Urothelium cell line (cell line): ENCODE measurements at regions not wholly inside any gene's neighbourhood (a gene's known extent, or its start where the extent isn't known, plus 50 kb on each side); places are given as distances from the start of the nearest gene placed in this dataset.

Experiments
- DNase-seq: peaks from one replicate; pipeline ENCODE4 v3.0.0; 2011; ENCODE audit warnings: low spot score, mixed read lengths
- FAIRE-seq: peaks from 2 replicates; lab custom pipeline; 2011; peaks lifted over from hg19 to GRCh38; lab: Jason Lieb, UNC

DNA sequence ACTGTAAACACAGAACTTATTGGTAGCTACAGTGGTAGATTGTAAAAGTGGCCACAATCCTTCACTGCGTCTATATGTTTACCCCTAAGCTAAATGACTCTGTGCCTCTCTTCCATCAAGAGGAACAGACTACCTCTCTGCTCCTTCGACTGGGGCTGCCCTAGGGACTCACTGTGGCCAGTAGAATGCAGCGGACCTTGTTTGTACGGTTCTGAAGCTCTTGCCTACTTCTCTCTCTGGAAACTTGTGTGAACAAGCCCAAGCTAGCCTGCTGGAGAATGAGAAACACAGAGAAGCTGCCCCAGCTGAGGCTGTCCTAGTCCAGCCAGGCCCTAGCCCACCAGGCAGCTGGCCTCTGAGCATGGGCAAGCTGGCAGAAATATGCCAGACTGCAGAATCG, 140.8 kb upstream of the SLC1A4 start:
- no peak for DNase-seq
- no peak for FAIRE-seq

DNA sequence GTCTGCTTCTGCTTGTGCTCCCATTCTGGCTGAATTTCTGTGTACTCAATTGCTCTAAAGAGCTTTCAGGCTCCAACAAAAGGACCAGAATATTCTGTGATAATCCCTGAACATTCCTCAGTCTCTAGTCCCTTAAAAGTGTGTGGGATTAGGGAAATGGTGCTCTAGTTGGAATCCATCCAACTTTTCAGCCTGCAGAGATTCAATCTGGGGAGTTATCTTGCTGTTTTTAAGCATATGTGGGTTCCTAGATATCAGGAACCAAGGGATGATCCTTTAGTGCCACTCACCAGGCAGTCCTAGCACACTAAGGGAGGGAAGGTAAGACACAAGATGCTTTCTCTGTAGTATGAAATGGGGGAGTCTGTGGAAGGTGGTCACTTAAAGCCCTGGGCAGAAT, 140.3 kb upstream of the SLC1A4 start:
- DNase-seq (no peak), FAIRE-seq (no peak)

DNA sequence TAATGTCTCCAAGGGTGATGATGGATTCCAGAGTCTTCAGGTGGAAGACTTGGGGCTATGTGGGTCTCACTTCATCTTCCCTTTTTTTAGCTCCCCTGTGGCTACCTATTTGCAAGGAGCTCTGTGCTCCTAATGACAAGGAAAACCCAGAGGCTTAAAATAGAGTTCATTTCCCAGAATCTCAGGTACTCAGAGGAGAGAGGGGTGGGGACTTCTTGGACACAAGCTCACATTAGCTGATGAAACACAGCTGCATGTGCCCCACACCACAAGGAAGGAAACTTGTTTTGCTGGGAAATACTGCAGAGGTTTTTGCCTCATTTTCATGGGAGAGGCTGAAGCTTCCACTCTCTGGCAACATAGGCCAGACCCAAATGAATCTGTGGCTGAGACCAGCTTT, 138.6 kb upstream of the SLC1A4 start:
- DNase-seq: no peak
- FAIRE-seq: no peak

DNA sequence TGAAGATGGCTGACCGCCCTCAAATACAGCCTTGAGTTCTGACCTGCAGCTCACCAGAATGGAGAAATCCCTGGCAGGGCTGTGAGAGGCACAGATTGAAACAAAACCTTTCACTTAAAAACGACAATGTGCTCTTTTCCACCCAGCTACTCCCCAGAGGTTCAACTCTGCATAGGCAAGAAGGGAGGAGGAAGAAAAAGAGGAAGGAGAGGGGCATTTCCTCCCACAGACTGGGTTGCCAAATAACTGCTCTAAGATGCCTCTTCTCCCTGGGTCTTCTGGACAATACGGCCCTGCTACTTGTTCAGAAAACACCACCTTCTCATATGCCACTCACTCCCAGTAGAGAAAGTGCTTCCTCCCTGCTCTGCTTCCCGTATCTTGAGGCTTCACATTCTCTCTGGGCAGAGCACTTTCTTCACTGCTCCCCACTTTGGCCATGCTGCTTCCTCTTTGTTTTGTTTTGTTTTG, 136.4 kb upstream of the SLC1A4 start:
- DNase-seq: no peak
- no peak for FAIRE-seq

DNA sequence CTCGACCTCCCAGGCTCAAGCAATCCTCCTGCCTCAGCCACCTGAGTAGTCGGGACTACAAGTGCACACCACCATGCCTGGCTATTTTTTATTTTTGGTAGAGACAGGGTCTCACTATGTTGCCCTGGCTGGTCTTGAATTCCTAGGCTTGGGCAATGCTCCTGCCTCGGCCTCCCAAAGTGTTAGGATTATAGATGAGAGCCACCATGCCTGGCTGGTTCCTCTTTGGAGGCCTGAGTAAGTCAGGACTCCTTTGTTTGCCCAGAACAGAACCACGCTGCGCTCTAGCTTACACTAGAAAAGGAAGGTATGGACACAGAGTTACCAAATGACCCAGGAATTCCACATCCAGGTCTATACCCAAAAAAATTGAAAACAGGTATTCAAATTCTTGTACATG, 135.9 kb upstream of the SLC1A4 start:
- DNase-seq (no peak), FAIRE-seq (no peak)

DNA sequence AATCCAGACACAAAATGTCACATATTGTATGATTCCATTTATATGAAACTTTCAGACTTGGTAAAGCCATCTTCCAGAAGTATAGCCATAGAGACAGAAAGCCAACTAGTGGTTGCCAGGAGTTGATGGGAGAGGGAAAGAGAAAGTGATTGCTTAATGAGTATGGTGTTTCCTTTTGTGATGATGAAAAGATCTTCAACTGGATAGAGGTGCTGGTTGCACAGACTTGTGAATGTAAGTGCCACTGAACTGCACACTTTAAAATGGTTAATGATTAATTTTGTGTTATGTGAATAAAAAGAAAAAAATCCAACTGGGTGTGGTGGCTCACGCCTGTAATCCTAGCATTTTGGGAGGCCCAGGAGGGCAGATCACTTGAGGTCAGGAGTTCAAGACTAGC, 135.3 kb upstream of the SLC1A4 start:
- DNase-seq (no peak), FAIRE-seq (no peak)

DNA sequence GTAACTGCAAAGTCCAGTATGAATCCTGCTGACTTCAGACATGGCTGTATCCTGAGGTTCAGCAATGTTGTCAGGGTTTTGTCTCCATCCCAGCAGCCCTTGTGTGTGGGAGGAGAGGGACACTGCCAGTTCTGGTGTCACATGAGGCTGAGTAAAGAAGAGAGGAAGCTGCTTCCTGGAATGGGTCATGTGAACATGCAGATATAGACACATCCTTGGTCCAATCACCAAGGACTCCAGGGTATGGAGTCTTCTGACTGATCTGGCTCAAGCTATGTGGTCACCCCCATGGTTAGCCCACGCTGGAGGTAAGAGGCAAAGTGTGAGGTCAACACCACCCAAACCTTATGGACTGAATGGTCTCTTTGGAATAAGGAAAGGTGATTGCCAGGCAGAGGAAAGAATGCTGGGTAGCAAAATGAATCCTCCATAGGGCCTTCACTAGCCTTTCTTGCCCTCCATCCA, 134.4 kb upstream of the SLC1A4 start:
- FAIRE-seq: no peak
- DNase-seq: no peak

DNA sequence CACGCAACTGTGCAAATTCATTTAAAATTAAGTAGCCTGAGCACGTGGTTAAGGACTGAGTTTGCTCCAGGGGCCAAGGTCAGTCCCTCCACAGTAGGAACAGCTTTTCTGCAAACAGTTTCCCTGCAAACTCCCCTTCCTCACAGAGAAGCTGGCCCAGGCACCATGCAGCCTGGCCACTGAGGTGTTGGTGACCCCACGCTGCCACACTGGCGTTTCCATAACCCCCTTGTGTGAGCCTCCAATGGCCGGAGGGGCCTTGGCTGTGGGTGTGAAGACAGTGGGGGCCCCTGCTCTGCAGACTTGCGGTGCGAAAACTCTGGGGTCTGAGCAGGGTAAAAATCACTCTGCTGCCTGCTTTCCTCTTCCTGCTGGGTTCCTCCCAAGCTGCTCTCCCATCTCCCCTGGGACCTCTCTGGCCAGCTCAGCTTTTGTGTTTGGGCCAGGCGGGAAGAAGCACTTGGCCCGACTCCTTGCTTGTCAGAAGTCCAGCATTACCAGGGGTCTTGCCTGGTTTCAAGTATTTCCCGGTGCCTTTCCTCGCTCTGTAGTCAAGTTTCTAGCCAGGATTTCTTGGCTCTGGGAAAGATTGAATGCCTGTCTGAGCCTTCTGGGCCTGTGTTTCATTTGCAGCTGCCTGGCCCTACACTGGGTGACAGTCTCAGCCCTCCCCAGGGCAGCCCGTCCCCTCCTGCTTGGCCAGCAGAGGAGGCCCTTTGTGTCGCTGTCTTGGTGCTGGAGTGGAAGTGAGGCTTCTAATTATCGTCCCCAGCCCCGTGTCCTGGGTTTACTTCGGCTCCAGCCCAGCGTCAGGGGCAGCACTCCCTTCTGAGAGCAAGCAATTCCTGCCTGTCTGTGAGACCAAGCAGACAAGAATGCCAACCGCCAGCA, 131.4 kb upstream of the SLC1A4 start:
- FAIRE-seq (no peak), DNase-seq (no peak)

DNA sequence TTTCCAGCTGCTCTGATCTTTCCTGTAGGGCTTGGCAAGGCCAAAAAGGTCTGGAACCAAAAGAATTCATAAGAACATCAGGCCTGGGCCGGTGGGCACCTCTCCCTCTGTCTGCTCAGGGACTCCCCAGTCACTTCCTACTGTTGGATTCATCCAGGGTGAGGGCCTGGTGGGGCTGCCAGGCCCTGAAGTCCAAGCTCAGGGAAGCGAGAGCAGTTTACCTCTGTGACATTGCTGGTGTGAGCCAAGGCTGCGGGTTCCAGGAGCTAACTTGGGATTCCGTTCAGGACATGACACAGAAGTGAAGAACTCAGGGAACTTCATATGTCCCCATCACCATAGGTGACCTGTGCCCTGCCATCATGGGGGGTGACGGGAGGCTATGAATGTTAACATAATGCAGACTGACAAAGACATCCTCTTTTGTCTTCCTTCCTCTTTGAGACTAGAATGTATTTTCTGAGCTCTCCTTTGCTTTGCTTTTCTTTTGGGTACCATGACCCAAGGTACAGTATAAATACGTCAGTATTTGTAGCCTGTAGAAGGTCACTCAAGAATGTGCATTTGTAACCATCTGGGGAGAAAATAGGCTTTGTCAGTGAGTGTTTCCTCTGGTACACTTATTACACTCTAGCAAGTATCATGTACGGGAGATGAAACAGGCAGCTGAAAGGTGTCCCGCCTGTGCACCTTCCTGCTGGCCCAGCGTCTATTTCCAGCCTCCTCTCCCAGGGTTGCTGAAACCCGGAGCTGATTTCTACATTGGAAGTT, 130.5 kb upstream of the SLC1A4 start:
- FAIRE-seq (no peak), DNase-seq (no peak)

DNA sequence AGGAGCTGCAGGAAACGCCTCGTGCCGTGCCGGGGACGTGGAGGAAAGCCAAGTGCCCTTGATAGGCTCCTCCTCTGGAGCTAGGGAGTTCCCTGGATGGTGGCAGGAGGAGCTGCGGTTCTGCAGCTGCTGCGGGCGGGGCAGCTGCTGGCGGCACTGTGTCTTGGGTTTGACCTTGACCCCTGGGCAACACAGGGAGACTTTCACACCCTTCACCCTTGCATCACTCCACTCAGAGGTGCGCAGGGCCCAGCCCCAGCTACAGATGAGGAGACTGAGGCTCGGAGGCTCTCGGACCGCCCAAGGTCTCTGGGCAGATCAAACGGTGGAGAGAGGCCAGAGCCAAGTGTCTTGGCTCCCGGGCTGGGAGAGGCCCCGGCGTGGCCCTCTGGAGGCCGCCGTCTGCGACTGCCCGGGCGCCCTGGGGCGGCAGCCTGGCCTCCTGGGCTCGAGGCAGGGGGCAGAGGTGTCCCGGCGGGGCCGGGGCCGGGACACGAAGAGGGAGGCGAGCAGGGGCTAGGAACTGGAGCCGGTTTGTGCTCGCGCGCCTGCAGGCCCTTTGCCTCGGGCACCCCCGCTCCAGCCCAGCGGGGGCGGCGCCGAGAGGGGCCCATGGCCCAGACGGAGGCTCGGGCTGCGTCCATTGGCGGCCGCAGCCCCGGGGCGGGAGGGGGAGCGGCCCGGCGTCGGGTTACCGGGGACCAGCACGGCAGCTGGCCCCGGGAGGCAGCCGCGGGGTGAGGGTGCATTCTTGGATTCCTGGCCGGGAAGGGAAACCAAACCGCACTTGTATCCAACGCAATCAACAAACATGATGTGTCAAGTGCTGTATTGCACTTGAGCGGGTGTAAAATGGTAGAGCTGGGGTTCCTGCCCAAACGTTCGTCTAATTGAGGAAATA, 129.6 kb upstream of the SLC1A4 start:
- DNase-seq (peak; percentile 96), FAIRE-seq (peak; percentile 85)

DNA sequence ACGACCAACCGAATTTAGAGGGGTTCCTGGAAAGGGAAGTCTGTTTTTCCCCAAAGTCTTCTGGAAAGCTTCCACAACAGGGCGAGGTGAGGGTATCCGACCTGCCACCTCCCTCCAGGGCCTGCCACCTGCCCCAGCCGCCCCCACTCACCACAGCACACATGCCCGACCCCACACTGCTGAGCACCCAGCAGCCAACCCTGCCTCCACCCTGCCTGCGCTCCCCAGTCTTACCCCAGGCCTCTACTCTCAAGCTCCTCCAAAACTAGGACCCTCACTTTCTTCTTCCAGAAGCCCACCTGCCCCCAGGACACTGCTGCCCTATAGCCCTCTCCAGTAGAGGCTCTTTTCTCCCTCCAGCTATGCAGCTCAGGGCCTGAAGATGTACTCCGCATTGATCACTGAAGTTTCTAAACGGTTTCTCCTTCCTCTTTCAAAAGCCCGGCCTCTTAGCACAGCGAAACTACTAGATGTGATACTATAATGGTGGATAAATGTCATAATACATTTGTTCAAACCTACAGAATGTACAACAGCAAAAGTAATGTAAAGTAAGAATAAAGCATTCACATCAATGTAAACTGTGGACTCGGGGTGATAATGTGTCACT, 128.8 kb upstream of the SLC1A4 start:
- no peak for DNase-seq
- FAIRE-seq: no peak

DNA sequence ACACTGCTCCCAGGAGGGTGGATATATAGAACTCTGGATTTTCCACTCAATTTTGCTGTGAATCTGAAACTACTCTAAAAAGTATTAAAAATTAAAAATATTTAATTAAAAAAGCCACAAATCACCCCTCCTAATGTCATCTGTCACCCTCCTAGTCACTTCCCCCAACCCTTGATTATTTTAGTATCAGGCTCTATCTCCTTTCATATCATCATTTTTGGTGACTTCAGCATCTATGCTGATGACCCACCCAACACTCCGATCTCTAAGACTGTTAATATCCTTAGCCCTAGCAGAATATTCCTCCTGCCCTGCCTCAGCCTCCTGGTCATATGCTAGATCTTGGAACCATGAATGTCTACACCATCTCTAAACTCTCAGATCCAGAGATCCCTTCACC, 128.3 kb upstream of the SLC1A4 start:
- FAIRE-seq: no peak

DNA sequence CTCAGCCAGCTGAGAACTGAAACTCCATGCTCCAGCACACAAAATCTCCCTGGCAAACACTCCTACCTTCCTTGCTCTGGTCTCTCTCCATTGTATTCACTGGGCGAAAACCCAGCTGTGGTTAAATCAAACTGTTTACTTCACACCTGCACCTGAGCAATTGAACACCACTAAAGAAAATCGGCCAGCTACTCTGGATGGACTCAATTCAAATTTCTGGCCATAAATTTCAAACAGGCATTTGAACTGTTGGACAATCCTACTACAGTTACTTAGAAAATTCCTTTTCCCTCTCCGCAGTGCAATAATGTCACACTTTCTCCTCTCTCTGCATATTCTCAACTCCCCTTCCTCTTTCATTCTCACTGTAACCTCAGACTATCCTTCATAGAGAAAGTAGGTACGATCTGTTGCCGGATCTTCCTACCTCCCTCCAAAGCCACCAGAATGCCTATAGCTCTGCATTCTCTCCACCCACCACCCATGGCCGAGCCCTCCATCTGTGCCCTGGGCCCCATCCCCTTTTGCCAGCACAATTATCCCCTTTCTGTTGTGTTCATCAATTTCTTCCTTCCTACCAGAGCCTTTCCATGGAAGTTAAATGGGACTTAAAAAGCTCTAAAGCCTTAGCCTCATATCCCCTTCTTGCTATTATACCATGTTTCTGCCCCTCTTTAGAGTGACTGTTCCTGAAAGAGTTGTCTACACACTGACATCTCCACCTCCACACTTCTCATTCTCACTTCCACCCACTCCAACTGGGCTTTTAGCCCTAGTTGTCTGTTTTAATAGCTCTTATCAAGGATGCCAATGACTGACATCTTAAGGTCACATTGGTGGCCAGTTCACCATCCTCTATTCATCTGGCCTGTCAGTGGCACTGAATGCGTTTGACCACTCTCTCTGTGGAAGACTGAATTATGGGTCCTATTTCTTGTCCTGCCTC, 127.5 kb upstream of the SLC1A4 start:
- FAIRE-seq: no peak
- no peak for DNase-seq

More for the DNA sequence above, 128.3 kb upstream of the SLC1A4 start:
- DNase-seq: no peak

DNA sequence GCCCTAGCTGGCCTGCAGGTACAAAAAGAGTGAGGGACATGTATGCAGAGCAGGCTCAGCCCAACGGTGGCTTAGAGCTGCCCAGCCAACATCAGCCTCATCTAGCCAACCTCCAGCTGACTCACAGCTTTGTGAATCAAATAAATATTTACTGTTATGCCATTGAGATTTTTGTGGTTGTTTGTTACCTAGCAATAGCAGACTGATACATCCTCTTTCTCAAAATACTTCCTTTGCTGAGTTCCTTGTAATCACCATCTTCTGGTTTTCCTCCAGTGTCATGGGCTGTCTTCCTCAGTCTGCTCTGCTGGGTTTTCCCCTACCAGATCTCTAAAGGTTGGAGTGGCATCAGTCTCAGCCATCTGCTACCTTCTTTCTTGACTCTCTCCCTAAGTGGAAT, 126.6 kb upstream of the SLC1A4 start:
- DNase-seq (no peak), FAIRE-seq (no peak)

DNA sequence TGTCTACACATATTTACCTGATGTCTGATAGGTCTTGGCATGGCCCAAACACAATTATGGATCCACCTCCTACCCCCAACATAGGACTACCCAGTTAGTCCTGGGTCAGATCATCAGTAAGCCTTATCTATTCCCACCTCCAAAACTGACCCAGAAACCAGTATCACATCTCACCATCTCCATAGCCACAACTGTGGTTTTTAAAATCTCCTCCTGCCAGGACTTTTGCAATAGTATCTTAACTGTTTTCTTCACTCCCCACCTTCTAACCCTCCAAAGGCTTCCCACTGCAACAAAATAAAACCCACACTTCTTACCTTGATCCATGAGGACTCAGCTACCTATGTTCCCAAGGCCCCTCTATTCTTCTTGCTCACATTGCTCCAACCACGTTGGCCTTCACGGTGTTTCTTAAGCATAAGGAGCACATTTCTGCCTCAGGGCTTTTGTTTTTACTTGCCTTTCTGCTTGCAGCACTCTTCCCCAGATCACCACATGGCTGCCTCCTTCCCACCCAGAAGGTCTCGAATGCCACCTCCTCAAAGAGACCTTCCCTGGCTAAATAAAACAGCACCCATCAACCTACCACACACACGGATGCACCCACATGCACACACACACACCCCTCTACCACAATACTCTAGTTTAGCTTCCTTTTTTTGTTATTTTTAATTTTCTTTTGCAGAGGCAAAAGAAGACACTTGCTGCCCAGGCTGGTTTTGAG, 125.9 kb upstream of the SLC1A4 start:
- FAIRE-seq: no peak

DNA sequence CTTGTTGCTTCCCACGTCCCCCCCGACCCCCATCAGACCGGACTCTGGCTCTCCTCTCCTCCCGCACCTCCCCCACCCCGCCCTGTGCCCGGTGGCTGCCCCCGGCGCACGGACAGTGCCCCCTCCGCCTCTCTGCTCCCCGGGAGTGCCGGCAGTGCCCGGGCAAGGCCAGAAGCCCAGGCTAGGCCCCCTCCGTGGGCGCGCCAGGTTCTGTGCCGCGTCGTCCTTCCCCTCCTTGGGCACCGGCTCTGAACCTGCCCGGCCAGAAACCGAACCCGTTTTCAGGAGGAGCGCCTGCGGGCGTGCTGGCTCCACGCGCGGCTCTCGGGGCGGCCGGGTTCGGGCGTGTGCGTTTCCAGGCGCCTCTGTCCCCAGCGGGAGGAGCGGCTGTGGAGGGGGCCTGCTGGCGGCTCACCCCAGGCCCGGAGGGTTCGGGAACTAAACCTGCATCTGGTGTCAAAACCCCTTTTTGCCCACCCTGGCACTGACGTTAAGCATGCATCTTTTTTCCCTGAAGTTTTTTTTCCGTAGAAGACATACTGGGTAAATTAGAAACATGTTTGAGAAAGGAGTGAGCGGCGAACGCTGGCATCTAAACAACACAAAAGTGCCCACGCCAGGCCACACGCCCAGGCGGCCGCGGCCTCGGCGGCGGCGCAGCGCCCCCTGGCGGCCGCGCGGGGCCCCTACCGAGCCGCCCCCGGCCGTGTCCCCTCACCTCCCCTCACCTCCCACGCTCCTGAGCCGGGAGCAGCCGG, 123.9 kb upstream of the SLC1A4 start:
- DNase-seq (peak; percentile 91), FAIRE-seq (no peak)

More for the DNA sequence above, 125.9 kb upstream of the SLC1A4 start:
- DNase-seq: no peak

DNA sequence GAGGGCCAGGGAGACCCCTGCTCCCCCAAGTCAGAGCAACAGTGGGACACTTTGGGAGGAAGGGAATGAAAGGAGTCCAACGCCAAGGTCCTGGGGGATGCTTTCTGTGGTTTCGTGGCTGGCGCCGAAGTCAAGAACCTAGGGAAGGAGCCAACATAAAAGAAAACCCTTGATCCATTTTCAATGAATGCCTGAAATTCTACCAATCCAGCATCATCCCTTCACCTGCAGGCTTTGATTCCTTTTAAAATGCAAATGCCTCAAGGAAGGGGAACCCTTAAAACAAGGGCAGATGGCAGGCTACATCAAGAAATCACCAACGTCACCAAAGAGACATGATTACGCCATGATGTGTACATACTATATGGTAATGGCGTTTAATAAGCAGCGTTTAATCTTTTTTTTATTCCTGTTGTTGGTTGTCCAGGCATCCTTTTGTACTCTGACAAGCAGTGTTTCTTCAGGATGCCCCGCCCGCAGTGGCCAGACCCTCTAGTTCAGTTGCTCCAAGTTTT, 123.3 kb upstream of the SLC1A4 start:
- no peak for DNase-seq
- FAIRE-seq: no peak

DNA sequence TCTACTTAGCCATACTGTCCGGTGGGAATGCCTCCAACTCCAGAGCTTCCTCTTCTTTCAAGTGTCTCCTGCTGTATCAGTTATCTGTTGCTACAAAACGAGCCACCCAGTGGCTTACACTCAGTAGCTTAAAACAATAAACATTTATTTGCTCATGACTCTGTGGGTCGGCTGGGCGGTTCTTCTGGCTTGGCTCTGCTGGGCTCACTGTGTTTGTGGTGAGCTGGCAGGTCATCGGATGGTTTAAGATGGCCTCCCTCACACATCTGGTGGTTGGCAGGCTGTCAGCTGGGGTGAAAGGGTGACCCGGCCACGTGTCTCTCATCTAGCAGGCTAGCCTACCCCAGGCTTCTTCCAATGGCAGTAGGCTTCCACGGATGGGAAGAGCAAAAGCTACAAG, 122.4 kb upstream of the SLC1A4 start:
- DNase-seq: no peak
- no peak for FAIRE-seq
